Kidney (tissue), 13 donors: ENCODE measurements at regions not wholly inside any gene's neighbourhood (a gene's known extent, or its start where the extent isn't known, plus 50 kb on each side); places are given as distances from the start of the nearest gene placed in this dataset.

Experiments used
- DNase-seq, 5 donors: peaks; one replicate each; pipeline ENCODE4 v3.0.0-alpha.2; 2013 to 2020
- FAIRE-seq: peaks from 2 replicates; lab custom pipeline; 2012; peaks lifted over from hg19 to GRCh38; lab: Jason Lieb, UNC
- H3K27ac ChIP-seq, 2 donors: one replicate each; pipeline ENCODE4 v1.7.0; 2013; ENCODE audit warnings: low read depth in 2 of 2, low read length in 2 of 2, inconsistent platforms in 1 of 2
- H3K27me3 ChIP-seq: one replicate; pipeline ENCODE4 v1.7.1; 2013; ENCODE audit warnings: low read length, inconsistent platforms; ENCODE audit not compliant: control insufficient read depth, insufficient read depth
- H3K36me3 ChIP-seq, 3 donors: one replicate each; pipeline versions ENCODE4 v1.7.0 to v1.7.1; 2013; ENCODE audit warnings: low read length in 3 of 3, control low read depth in 1 of 3, inconsistent platforms in 1 of 3; ENCODE audit not compliant: insufficient read depth in 3 of 3, control insufficient read depth in 2 of 3
- H3K4me1 ChIP-seq, 3 donors: one replicate each; pipeline versions ENCODE4 v1.7.0 to v1.7.1; 2013; ENCODE audit warnings: low read length in 3 of 3, inconsistent platforms in 1 of 3, low read depth in 1 of 3; ENCODE audit not compliant: control insufficient read depth in 2 of 3, insufficient read depth in 2 of 3
- H3K4me3 ChIP-seq, 3 donors: one replicate each; pipeline versions ENCODE4 v1.7.0 to v1.8.1; 2013; ENCODE audit warnings: low read length in 3 of 3, control low read depth in 1 of 3, inconsistent platforms in 1 of 3
- H3K9ac ChIP-seq, 3 donors: one replicate each; pipeline versions ENCODE4 v1.7.0 to v1.7.1; 2013; ENCODE audit warnings: low read length in 3 of 3, control low read depth in 1 of 3, inconsistent platforms in 1 of 3
- H3K9me3 ChIP-seq, 3 donors: one replicate each; pipeline versions ENCODE4 v1.7.0 to v1.7.1; 2013; ENCODE audit warnings: low read length in 3 of 3, control low read depth in 1 of 3, inconsistent platforms in 1 of 3; ENCODE audit not compliant: control insufficient read depth in 2 of 3, insufficient read depth in 1 of 3
- intact Hi-C: fragments of 100-400 bp; cut with DNase I; formaldehyde crosslinking; loops from one replicate; pipeline ENCODE4 v1.11.1; 2022
- TF ChIP-seq, protein P1 (sequence below): IDR thresholded peaks from 3 replicates; pipeline ENCODE4 v1.5.1; 2012; ENCODE audit warnings: mild to moderate bottlenecking, moderate library complexity, borderline replicate concordance; ENCODE audit not compliant: insufficient read depth; ENCODE audit errors: extremely low read depth
- donor health status: control.
- donor health status: control.
- donor health status: control.
- donor health status: control.
- donor health status: control.
- donor health status: DM: yes; HTN: yes; CAD: no.
- donor health status: Normal renal cell carcinoma (clear cell type).

DNA sequence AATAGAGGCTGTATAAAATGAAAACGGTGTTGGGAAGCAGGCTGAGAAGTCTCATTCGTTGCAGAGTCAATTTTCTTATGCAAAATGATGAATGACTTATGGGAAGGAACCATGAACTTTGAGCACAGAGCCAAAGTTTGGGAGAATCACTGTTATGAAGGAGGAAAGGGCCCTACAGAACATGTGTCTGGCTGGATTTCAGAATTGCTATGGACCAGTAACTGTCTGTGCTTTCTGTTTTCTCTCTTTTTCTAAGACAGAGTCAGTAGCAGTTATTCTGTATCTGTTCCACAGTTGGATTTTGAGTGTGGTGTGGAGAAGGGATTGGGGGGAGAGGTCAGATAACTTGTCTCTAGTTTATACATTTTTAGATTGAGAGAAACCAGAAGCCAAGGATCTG lies 265.0 kb upstream of the HS3ST1 start:
- TF ChIP-seq, protein P1, sequence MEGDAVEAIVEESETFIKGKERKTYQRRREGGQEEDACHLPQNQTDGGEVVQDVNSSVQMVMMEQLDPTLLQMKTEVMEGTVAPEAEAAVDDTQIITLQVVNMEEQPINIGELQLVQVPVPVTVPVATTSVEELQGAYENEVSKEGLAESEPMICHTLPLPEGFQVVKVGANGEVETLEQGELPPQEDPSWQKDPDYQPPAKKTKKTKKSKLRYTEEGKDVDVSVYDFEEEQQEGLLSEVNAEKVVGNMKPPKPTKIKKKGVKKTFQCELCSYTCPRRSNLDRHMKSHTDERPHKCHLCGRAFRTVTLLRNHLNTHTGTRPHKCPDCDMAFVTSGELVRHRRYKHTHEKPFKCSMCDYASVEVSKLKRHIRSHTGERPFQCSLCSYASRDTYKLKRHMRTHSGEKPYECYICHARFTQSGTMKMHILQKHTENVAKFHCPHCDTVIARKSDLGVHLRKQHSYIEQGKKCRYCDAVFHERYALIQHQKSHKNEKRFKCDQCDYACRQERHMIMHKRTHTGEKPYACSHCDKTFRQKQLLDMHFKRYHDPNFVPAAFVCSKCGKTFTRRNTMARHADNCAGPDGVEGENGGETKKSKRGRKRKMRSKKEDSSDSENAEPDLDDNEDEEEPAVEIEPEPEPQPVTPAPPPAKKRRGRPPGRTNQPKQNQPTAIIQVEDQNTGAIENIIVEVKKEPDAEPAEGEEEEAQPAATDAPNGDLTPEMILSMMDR = no peak
- FAIRE-seq (no peak), DNase-seq (no peak)
- Histone ChIP-seq H3K4me1 (no peaks in the 10 kb centered on the region), H3K27me3 (no peaks in the 10 kb centered on the region), H3K9me3 (peaks cover 0 to 4% (median 2%) of the 10 kb centered on the region in 3 donors), H3K4me3 (no peak overlapping the region), H3K36me3 (no peaks in the 10 kb centered on the region), H3K9ac (no peak overlapping the region), H3K27ac (no peak overlapping the region)
- intact Hi-C loops = no loop called here

DNA sequence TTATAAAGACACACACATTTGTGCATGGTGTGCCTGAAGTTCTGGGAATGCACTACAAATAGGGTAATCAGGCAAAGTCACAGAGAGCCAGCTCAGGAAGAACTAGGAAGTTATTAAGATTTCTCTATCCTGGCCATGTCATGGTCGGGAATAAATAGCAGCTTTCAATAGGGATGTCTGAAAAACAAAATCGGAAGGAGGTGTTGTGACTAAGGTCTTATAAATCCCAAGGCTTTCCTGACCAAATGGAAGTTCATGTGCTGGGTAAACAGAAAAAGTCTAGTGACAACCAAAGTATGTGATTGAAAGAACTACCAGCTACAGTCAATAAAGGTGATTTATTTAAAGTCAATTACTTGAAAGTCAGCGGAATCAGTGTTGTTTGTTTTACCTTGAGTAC lies 262.5 kb upstream of the HS3ST1 start:
- TF ChIP-seq, protein P1 = no peak
- DNase-seq = no peak
- FAIRE-seq = no peak
- H3K27me3 ChIP-seq = no peaks in the 10 kb centered on the region
- H3K4me1 ChIP-seq = no peaks in the 10 kb centered on the region
- no peak overlapping the region for H3K9ac ChIP-seq
- H3K27ac ChIP-seq = no peak overlapping the region
- H3K4me3 ChIP-seq = no peak overlapping the region
- peaks cover 0 to 4% (median 2%) of the 10 kb centered on the region in 3 donors for H3K9me3 ChIP-seq
- intact Hi-C loops = no loop called here
- H3K36me3 ChIP-seq = no peaks in the 10 kb centered on the region

DNA sequence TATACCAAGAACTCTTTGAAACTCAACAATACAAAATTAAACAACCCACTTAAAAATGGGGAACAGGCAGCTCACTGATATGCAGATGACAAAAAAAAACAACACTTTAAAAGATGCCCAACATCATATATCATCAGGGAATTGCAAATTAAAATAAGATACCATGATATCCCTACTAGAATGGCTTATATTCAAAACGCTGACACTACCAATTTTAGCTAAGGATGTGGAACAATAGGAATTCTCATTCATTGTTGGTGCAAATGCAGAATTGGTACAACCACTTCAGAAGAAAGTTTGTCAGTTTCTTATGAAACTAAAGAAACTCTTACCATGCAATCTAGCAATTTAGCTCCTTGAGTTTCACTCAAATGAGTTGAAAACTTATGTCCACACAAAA lies 259.0 kb upstream of the HS3ST1 start:
- Histone ChIP-seq H3K4me1 (no peaks in the 10 kb centered on the region), H3K9me3 (no peaks in the 10 kb centered on the region), H3K27me3 (no peaks in the 10 kb centered on the region), H3K27ac (no peak overlapping the region), H3K4me3 (no peak overlapping the region), H3K9ac (no peak overlapping the region), H3K36me3 (no peaks in the 10 kb centered on the region)
- FAIRE-seq (no peak), DNase-seq (no peak)
- TF ChIP-seq, protein P1 = no peak
- intact Hi-C loops = no loop called here

DNA sequence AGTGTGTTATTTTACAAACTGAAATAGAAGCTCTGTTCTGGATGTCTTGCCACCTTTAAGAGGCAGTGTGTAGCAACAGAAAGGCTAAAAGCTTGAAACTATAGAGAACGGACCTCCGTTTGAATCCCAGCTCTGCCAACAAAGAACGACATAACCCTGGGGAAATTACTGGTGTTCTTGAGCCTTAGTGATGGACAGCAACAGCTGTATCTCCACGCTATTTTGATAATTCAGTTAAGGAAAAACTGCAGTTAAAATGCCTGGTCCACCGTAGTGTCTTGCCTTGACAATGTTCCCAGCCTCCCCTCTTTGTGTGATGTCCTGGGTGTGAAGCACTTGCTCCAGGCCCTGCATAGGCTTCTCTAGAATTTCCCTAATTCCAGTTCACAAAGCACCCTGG lies 256.8 kb upstream of the HS3ST1 start:
- no peak for FAIRE-seq

More for the DNA sequence above, 256.8 kb upstream of the HS3ST1 start:
- Histone ChIP-seq H3K4me1 (no peaks in the 10 kb centered on the region), H3K36me3 (no peaks in the 10 kb centered on the region), H3K9me3 (no peaks in the 10 kb centered on the region), H3K27me3 (no peaks in the 10 kb centered on the region), H3K9ac (no peak overlapping the region), H3K4me3 (no peak overlapping the region), H3K27ac (no peak overlapping the region)
- DNase-seq = no peak
- TF ChIP-seq, protein P1 = no peak
- intact Hi-C loops = no loop called here
